Neural cell (in vitro differentiated cells): ENCODE measurements at regions not wholly inside any gene's neighbourhood (a gene's known extent, or its start where the extent isn't known, plus 50 kb on each side); places are given as distances from the start of the nearest gene placed in this dataset.

Experiments
- H2AFZ ChIP-seq: fragments of 200-600, 300-800 bp; sonication (generic), shearing (Covaris generic); 2 replicates; pipeline ENCODE4 v1.6.0; 2014; ENCODE audit warnings: low read depth, mild to moderate bottlenecking, antibody characterized with exemption, low read length, moderate library complexity
- H3F3A ChIP-seq: fragments of 200-600 bp; shearing (Covaris generic); 2 replicates; pipeline ENCODE4 v1.6.1; 2016; ENCODE audit warnings: mild to moderate bottlenecking, moderate library complexity, mixed read lengths, antibody characterized with exemption, low read length; ENCODE audit not compliant: insufficient read depth, poor library complexity, severe bottlenecking
- H3K27ac ChIP-seq: fragments of 200-600, 300-800 bp; sonication (generic), shearing (Covaris generic); 2 replicates; pipeline ENCODE4 v1.5.1; 2014; ENCODE audit warnings: mild to moderate bottlenecking, low read length, moderate library complexity
- H3K27me3 ChIP-seq: fragments of 300-800, 200-600 bp; sonication (generic), shearing (Covaris generic); 2 replicates; pipeline ENCODE4 v1.6.0; 2014; ENCODE audit warnings: mild to moderate bottlenecking, low read depth, low read length, moderate library complexity; ENCODE audit not compliant: insufficient read depth
- H3K36me3 ChIP-seq: fragments of 300-800, 200-600 bp; sonication (generic), shearing (Covaris generic); 2 replicates; pipeline ENCODE4 v1.5.1; 2014; ENCODE audit warnings: mild to moderate bottlenecking, antibody characterized with exemption, low read length, moderate library complexity; ENCODE audit not compliant: insufficient read depth
- H3K4me2 ChIP-seq: fragments of 300-800, 200-600 bp; sonication (generic), shearing (Covaris generic); 2 replicates; pipeline ENCODE4 v1.6.0; 2014; ENCODE audit warnings: mild to moderate bottlenecking, low read length
- H3K4me3 ChIP-seq: fragments of 300-800, 200-600 bp; sonication (generic), shearing (Covaris generic); 2 replicates; pipeline ENCODE4 v1.5.1; 2014; ENCODE audit warnings: mild to moderate bottlenecking, low read length, moderate library complexity
- H3K79me2 ChIP-seq: fragments of 200-600 bp; shearing (Covaris generic); replicated peaks from 2 replicates; pipeline ENCODE4 v1.6.0; 2014; ENCODE audit warnings: mild to moderate bottlenecking, low read length, moderate library complexity; ENCODE audit not compliant: insufficient read depth
- H3K9ac ChIP-seq: fragments of 300-800, 200-600 bp; sonication (generic), shearing (Covaris generic); 2 replicates; pipeline ENCODE4 v1.6.1; 2016; ENCODE audit warnings: mild to moderate bottlenecking, low read length, mixed read lengths
- H3K9me2 ChIP-seq: fragments of 200-600 bp; shearing (Covaris generic); 2 replicates; pipeline ENCODE4 v1.6.1; 2016; ENCODE audit warnings: mild to moderate bottlenecking, low read length, mixed read lengths; ENCODE audit not compliant: insufficient read depth
- H3K9me3 ChIP-seq: fragments of 200-600, 300-800 bp; sonication (generic), shearing (Covaris generic); 2 replicates; pipeline ENCODE4 v1.6.1; 2016; ENCODE audit warnings: mild to moderate bottlenecking, mixed run types, low read length, moderate library complexity, mixed read lengths
- H4K20me1 ChIP-seq: fragments of 200-600 bp; shearing (Covaris generic); 2 replicates; pipeline ENCODE4 v1.6.1; 2016; ENCODE audit warnings: mild to moderate bottlenecking, mixed run types; ENCODE audit not compliant: insufficient read depth
- EP300 ChIP-seq: fragments of 450-650 bp; conservative IDR thresholded peaks from 2 replicates; pipeline ENCODE4 v1.6.1; 2014; ENCODE audit warnings: antibody characterized with exemption, mild to moderate bottlenecking, moderate library complexity; ENCODE audit not compliant: poor library complexity, severe bottlenecking
- EZH2 ChIP-seq: fragments of 200-600, 300-800 bp; shearing (Covaris generic), sonication (generic); IDR thresholded peaks from 2 replicates; pipeline ENCODE4 v1.6.1; 2014; ENCODE audit warnings: antibody characterized with exemption, low read length, borderline replicate concordance, mild to moderate bottlenecking; ENCODE audit not compliant: insufficient read depth, poor library complexity, severe bottlenecking
- MXI1 ChIP-seq: fragments of 450-650 bp; conservative IDR thresholded peaks from 2 replicates; pipeline ENCODE4 v1.6.1; 2014; ENCODE audit warnings: antibody characterized with exemption, mild to moderate bottlenecking; ENCODE audit not compliant: poor library complexity, severe bottlenecking
- POLR2AphosphoS5 ChIP-seq: IDR thresholded peaks from 2 replicates; pipeline ENCODE4 v1.6.1; 2012
- RAD21 ChIP-seq: fragments of 450-650 bp; conservative IDR thresholded peaks from 2 replicates; pipeline ENCODE4 v1.6.1; 2014; ENCODE audit warnings: antibody characterized with exemption, mild to moderate bottlenecking, moderate library complexity
- SMC3 ChIP-seq: fragments of 450-650 bp; conservative IDR thresholded peaks from 2 replicates; pipeline ENCODE4 v1.6.1; 2014; ENCODE audit warnings: antibody characterized with exemption, mild to moderate bottlenecking, moderate library complexity; ENCODE audit not compliant: poor library complexity
- TAF1 ChIP-seq: IDR thresholded peaks from 2 replicates; pipeline ENCODE4 v1.6.1; 2012; ENCODE audit warnings: low read depth
- TF ChIP-seq, protein P1 (sequence below): fragments of 450-650 bp; IDR thresholded peaks from 2 replicates; pipeline ENCODE4 v1.5.1; 2014; ENCODE audit warnings: antibody characterized with exemption, mild to moderate bottlenecking, moderate library complexity; ENCODE audit not compliant: poor library complexity, severe bottlenecking
- TF ChIP-seq, protein P2 (sequence below): IDR thresholded peaks from 2 replicates; pipeline ENCODE4 v1.6.1; 2012; ENCODE audit warnings: borderline replicate concordance

DNA sequence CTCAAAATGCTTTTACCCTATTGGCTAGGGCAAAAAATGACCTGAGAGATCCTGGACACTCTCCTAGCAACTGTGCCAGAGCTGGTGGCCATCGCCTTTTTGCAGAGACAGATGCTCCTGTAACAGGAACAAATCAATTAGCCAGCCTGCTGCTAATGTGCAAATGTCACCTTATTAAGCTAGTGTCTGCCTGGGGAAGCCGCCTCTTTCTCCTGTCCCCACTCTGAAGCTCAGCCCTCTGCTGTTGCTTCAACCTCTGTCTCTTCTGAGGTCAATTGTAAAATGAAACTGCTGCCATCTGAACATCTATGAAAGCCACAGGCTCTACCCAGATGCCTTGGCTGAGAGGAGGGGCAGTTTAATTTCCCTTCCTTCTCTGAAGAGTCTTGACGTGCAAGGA lies 85.5 kb upstream of the CACNA1E start:
- H3K79me2 ChIP-seq = no peaks in the 10 kb centered on the region
- no peaks in the 10 kb centered on the region for H3F3A ChIP-seq
- no peaks in the 10 kb centered on the region for H3K27me3 ChIP-seq
- no peaks in the 10 kb centered on the region for H3K9me3 ChIP-seq
- no peaks in the 10 kb centered on the region for H4K20me1 ChIP-seq
- H3K4me2 ChIP-seq = no peak overlapping the region
- H3K9ac ChIP-seq = no peak overlapping the region
- H3K4me3 ChIP-seq = no peak overlapping the region
- H3K36me3 ChIP-seq = no peaks in the 10 kb centered on the region
- H2AFZ ChIP-seq = no peak overlapping the region
- H3K27ac ChIP-seq = no peak overlapping the region
- H3K9me2 ChIP-seq = no peaks in the 10 kb centered on the region
- TF ChIP-seq RAD21 = no peak
- no peak for TF ChIP-seq MXI1
- TF ChIP-seq, protein P1, sequence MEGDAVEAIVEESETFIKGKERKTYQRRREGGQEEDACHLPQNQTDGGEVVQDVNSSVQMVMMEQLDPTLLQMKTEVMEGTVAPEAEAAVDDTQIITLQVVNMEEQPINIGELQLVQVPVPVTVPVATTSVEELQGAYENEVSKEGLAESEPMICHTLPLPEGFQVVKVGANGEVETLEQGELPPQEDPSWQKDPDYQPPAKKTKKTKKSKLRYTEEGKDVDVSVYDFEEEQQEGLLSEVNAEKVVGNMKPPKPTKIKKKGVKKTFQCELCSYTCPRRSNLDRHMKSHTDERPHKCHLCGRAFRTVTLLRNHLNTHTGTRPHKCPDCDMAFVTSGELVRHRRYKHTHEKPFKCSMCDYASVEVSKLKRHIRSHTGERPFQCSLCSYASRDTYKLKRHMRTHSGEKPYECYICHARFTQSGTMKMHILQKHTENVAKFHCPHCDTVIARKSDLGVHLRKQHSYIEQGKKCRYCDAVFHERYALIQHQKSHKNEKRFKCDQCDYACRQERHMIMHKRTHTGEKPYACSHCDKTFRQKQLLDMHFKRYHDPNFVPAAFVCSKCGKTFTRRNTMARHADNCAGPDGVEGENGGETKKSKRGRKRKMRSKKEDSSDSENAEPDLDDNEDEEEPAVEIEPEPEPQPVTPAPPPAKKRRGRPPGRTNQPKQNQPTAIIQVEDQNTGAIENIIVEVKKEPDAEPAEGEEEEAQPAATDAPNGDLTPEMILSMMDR = no peak
- no peak for TF ChIP-seq POLR2AphosphoS5
- TF ChIP-seq EZH2 = no peak
- TF ChIP-seq SMC3 = no peak
- TF ChIP-seq TAF1 = no peak

DNA sequence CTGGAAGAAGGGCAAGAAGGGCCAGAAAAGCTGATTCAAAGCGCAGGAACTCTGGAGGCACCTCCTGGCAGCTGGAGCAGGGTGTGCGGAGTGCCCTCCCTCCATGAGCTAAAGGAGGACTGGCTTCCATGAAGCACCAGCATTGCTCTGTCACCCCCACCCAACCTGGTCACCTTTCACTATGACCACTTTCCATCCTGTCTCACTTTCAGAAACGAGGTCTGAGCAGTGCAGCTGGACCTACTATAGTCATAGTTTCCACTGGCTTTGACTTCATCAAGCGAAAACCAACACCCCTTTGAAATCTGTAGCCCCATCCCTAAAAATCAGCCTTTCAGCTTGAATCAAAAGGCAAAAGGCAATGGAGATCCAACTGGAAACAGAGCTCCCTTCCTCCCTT lies 84.8 kb upstream of the CACNA1E start:
- Histone ChIP-seq H4K20me1 (no peaks in the 10 kb centered on the region), H3K9me2 (no peaks in the 10 kb centered on the region), H3F3A (no peaks in the 10 kb centered on the region), H3K9ac (no peak overlapping the region), H3K27ac (no peak overlapping the region), H3K4me3 (no peak overlapping the region), H3K9me3 (no peaks in the 10 kb centered on the region), H3K79me2 (no peaks in the 10 kb centered on the region), H2AFZ (no peak overlapping the region), H3K27me3 (no peaks in the 10 kb centered on the region), H3K4me2 (no peak overlapping the region), H3K36me3 (no peaks in the 10 kb centered on the region)
- TF ChIP-seq POLR2AphosphoS5 (no peak), TAF1 (no peak), RAD21 (no peak), MXI1 (no peak), SMC3 (no peak), EP300 (no peak), EZH2 (no peak)
- TF ChIP-seq, protein P1 = no peak
- TF ChIP-seq, protein P2, sequence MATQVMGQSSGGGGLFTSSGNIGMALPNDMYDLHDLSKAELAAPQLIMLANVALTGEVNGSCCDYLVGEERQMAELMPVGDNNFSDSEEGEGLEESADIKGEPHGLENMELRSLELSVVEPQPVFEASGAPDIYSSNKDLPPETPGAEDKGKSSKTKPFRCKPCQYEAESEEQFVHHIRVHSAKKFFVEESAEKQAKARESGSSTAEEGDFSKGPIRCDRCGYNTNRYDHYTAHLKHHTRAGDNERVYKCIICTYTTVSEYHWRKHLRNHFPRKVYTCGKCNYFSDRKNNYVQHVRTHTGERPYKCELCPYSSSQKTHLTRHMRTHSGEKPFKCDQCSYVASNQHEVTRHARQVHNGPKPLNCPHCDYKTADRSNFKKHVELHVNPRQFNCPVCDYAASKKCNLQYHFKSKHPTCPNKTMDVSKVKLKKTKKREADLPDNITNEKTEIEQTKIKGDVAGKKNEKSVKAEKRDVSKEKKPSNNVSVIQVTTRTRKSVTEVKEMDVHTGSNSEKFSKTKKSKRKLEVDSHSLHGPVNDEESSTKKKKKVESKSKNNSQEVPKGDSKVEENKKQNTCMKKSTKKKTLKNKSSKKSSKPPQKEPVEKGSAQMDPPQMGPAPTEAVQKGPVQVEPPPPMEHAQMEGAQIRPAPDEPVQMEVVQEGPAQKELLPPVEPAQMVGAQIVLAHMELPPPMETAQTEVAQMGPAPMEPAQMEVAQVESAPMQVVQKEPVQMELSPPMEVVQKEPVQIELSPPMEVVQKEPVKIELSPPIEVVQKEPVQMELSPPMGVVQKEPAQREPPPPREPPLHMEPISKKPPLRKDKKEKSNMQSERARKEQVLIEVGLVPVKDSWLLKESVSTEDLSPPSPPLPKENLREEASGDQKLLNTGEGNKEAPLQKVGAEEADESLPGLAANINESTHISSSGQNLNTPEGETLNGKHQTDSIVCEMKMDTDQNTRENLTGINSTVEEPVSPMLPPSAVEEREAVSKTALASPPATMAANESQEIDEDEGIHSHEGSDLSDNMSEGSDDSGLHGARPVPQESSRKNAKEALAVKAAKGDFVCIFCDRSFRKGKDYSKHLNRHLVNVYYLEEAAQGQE = no peak
